KBM-7 (cell line): ENCODE measurements at regions not wholly inside any gene's neighbourhood (a gene's known extent, or its start where the extent isn't known, plus 50 kb on each side); places are given as distances from the start of the nearest gene placed in this dataset.

Experiments
- DNase-seq: peaks from one replicate; pipeline ENCODE4 v3.0.0-alpha.2; 2015
- in situ Hi-C: fragments of 300-500 bp; cut with MboI; formaldehyde crosslinking; loops from 2 replicates; pipeline ENCODE4 v1.14.3; 2020; ENCODE audit warnings: low sequenced_read_pairs, low pct_unique_long_range_greater_than_20kb, mixed read lengths

GRCh38 chr9:107744873-107745272 lies 255.3 kb upstream of the KLF4 start:
- no peak for DNase-seq
- in situ Hi-C loops = no loop called here

GRCh38 chr9:107742531-107743309 lies 253.2 kb upstream of the KLF4 start:
- in situ Hi-C loops = no loop called here
- DNase-seq = no peak

GRCh38 chr9:107740088-107740980 lies 250.8 kb upstream of the KLF4 start:
- in situ Hi-C loops = no loop called here
- DNase-seq = no peak

- no peak for DNase-seq
- in situ Hi-C loops = no loop called here
Measured at GRCh38 chr9:107739601-107740082, 250.1 kb upstream of the KLF4 start.

- no peak for DNase-seq
- in situ Hi-C loops = no loop called here
Measured at GRCh38 chr9:107738789-107739188, 249.2 kb upstream of the KLF4 start.

- in situ Hi-C loops = no loop called here
- DNase-seq = no peak
Measured at GRCh38 chr9:107737987-107738743, 248.6 kb upstream of the KLF4 start.

GRCh38 chr9:107737610-107737986 lies 248.0 kb upstream of the KLF4 start:
- in situ Hi-C loops = no loop called here
- no peak for DNase-seq

GRCh38 chr9:107735821-107736220 lies 246.3 kb upstream of the KLF4 start:
- DNase-seq = no peak
- in situ Hi-C loops = no loop called here

GRCh38 chr9:107734256-107735013 lies 244.9 kb upstream of the KLF4 start:
- no peak for DNase-seq
- in situ Hi-C loops = no loop called here

- in situ Hi-C loops = no loop called here
- DNase-seq = no peak
Measured at GRCh38 chr9:107733523-107733894, 243.9 kb upstream of the KLF4 start.

GRCh38 chr9:107732781-107733522 lies 243.4 kb upstream of the KLF4 start:
- in situ Hi-C loops = no loop called here
- DNase-seq = no peak

- in situ Hi-C loops = no loop called here
- DNase-seq = no peak
Measured at GRCh38 chr9:107731115-107731762, 241.7 kb upstream of the KLF4 start.

- in situ Hi-C loops = no loop called here
- DNase-seq = no peak
Measured at GRCh38 chr9:107730666-107731065, 241.1 kb upstream of the KLF4 start.

GRCh38 chr9:107727086-107727780 lies 237.7 kb upstream of the KLF4 start:
- DNase-seq = no peak
- in situ Hi-C loops = no loop called here

- DNase-seq = no peak
- in situ Hi-C loops = no loop called here
Measured at GRCh38 chr9:107723015-107723414, 233.4 kb upstream of the KLF4 start.

- DNase-seq = no peak
- in situ Hi-C loops = no loop called here
Measured at GRCh38 chr9:107721705-107722245, 232.2 kb upstream of the KLF4 start.

GRCh38 chr9:107720501-107720900 lies 230.9 kb upstream of the KLF4 start:
- in situ Hi-C loops = no loop called here
- DNase-seq = no peak
